ENCODE measurements at regions not wholly inside any gene's neighbourhood (a gene's known extent, or its start where the extent isn't known, plus 50 kb on each side); places are given as distances from the start of the nearest gene placed in this dataset.

DNA sequence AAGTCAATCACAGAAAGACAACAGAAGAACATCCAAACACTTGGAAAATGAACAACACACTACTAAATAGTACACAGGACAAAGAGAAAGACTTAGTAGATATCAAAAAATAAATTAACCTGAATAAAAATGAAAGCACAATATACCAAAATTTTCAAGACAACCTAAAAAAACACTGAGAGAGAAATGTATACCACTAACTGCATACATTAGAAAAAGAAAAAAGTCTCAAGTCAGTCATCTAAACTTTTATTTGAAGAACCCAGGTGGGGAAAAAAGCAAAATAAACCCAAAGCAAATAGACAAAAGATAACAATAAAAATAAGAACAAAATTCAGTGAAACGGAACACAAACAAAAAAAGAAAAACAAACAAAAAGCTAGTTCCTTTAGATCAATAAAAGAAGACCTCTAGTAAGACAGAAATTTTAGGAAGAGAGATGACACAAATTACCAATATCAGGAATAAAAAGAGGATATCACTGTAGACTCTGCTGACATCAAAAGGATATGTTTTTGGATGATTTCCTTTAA lies 172.8 kb downstream of the TRIM27 start:
- in situ Hi-C loops (cut with MboI; ENCODE audit: low sequenced_read_pairs, unreplicated experiment) = no loop called here
- TF ChIP-seq CTCF (IDR thresholded peaks at IDR 0.05; ENCODE audit: borderline replicate concordance, control extremely low read depth, extremely low read depth, insufficient read depth, missing control alignments) = no peak
- DNase-seq (ENCODE audit: low spot score) = no peak

DNA sequence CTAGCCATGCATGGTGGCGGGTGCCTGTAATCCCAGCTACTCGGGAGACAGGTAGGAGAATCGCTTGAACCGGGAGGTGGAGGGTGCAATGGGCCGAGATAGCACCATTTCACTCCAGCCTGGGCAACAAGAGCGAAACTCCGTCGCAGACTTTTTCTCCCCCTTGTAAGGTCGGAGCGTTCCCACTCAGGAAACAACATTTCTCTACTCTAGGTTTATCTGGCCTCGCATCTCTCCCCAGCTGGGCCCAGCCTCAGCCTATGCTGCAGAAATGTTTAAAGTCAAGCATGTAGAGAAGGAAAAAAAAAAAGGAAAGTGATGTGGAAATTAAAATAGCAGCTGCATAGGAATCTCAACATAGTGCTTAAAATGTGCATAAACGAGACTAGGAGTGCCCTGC lies 172.3 kb downstream of the TRIM27 start:
- in situ Hi-C loops (cut with MboI; ENCODE audit: low sequenced_read_pairs, unreplicated experiment) = no loop called here
- no peak for TF ChIP-seq CTCF (IDR thresholded peaks at IDR 0.05; ENCODE audit: borderline replicate concordance, control extremely low read depth, extremely low read depth, insufficient read depth, missing control alignments)
- DNase-seq (ENCODE audit: low spot score) = no peak

- DNase-seq (ENCODE audit: low spot score) = no peak
- TF ChIP-seq CTCF (IDR thresholded peaks at IDR 0.05; ENCODE audit: borderline replicate concordance, control extremely low read depth, extremely low read depth, insufficient read depth, missing control alignments) = no peak
- in situ Hi-C loops (cut with MboI; ENCODE audit: low sequenced_read_pairs, unreplicated experiment) = no loop called here
These were observed 171.8 kb downstream of the TRIM27 start for GRCh38 chr6:28751963-28752350.

GRCh38 chr6:28757429-28758045 lies 166.2 kb downstream of the TRIM27 start:
- in situ Hi-C loops (cut with MboI; ENCODE audit: low sequenced_read_pairs, unreplicated experiment) = no loop called here
- DNase-seq (ENCODE audit: low spot score) = no peak
- TF ChIP-seq CTCF (IDR thresholded peaks at IDR 0.05; ENCODE audit: borderline replicate concordance, control extremely low read depth, extremely low read depth, insufficient read depth, missing control alignments) = no peak

DNA sequence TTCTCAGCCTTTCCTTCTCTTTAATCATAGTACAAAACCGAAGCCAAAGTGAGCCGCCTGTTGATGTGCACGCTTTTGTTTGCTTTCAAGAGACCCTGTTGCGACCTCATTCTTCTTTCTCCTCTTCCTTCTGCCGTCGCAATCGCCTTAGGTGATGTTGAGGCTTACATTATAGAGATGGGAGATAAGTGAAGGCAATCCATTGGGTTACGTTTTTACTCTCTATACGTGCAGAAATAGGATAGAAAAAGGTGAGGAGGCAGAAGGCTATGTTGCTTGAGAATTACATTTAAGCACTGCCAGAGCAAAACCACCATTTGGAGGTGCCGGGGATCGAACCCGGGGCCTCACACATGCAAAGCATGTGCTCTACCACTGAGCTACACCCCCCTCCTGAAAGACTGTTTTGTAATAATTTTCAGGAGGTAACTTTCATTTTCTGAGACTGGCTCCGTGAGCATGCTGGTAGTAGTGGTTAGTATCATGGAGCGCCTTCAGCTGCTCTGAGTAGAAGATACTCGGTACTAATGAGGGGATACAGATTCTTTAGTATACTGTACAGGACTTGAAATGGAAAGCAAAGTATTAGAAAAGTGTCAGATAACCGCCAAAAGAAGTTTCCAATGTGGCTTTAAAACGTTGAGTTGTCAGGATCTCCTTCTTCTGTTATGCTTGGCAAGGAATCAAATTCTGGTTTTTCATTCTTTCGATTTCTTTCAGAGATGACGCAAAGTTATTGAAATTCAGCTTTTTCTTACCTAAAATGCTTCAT lies 165.6 kb downstream of the TRIM27 start:
- no peak for TF ChIP-seq CTCF (IDR thresholded peaks at IDR 0.05; ENCODE audit: borderline replicate concordance, control extremely low read depth, extremely low read depth, insufficient read depth, missing control alignments)
- no peak for DNase-seq (ENCODE audit: low spot score)
- in situ Hi-C loops (cut with MboI; ENCODE audit: low sequenced_read_pairs, unreplicated experiment) = no loop called here

DNA sequence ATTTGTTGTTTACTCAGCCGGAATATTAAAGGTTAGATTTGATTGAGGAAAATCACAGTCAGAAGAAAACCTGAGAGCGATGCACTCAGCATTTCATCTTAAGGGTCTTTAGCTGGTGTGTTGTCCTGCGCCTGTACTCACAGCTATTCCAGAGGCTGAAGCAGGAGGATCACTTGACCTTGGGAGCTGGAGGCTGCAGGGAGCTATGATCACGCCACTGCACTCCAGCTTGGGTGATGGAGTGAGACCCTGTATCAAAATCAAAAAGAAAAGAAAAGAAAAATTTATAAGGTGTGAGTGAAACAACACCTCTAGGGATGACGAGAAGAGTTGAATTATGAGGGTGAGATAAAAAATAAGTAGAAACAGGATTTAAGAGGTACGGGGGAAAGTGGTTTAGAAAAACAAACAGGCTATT lies 165.0 kb downstream of the TRIM27 start:
- DNase-seq (ENCODE audit: low spot score) = no peak
- in situ Hi-C loops (cut with MboI; ENCODE audit: low sequenced_read_pairs, unreplicated experiment) = no loop called here
- TF ChIP-seq CTCF (IDR thresholded peaks at IDR 0.05; ENCODE audit: borderline replicate concordance, control extremely low read depth, extremely low read depth, insufficient read depth, missing control alignments) = no peak

All from GM13976 (cell line).